NOMO-1 (cell line): ENCODE measurements at regions not wholly inside any gene's neighbourhood (a gene's known extent, or its start where the extent isn't known, plus 50 kb on each side); places are given as distances from the start of the nearest gene placed in this dataset.
"Not testable (repeated sequence)": the region's sequence is repeated elsewhere in the genome, so short reads cannot be mapped to it uniquely, and the experiment has no call there.

Source experiments
- DNase-seq, 2 experiments: peaks; one replicate each; lab custom pipeline; 2025; ENCODE audit not compliant: unreplicated experiment in 2 of 2; lab: John Stamatoyannopoulos, UW

DNA sequence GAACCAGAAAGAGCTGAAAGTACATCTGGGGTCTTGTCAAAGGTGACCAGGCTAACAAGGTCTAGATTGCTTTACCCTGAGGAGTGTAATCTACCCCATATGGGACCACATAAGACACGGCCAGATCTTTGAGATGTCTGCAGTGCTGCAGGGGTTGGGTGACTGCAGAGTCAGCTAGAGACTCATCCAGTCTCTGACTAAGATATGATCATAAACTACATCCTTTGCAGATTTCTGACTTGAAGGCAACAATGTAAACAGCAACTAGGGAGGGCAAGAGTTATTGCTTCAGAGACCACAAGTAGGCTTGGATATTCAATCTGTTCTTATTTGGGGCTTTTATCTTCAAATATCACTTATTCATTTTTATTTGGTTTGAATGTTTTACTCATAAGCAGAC, 1080.5 kb upstream of the FOXG1 start:
- no peak for DNase-seq

DNA sequence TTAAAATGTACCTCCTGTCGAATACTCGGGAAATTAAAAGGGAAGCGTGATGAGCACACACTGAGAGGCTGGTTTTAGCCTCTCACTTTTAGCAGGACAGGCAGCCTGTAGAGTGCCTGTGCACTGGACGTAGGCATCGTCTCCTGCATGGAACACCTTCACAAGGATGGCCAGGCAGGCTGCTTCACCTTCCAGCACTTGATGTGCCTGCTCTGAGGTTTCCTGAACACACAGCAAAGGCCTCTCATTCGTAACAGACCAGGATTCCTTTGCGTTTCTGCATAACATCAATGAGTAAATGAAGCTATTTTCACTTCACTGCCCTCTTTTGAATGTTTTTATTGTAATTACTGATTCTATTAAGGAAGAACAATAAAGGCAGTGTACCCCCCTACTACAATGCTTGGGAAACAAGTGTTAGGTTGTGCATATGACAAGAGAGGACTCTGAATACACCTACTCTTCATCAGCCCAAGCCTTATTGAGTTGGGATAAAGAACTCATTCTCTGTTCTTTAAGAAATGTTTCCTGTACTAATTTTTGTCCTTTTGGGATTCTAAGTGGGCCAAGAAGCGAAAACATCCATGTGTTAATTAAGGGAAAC, 1077.6 kb upstream of the FOXG1 start:
- no peak for DNase-seq

DNA sequence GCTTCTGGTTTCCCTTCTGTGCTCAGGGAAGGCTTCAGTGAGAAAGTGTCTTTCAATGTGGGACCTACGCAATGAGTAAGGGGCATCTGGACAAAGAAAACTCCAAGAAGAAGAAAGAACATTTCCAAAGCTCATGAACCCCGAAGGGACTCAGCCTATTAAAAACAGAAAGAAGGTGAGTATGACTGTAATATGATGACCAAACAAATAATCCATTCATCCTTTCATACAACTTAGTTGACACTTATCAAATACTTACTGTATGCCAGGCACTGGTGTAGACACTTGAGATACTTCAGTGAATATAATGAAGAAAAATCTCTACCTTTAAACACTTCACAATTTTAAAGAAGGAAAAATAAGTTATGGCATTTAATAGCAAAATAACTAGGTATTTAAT, 1054.2 kb upstream of the FOXG1 start:
- DNase-seq = no peak

DNA sequence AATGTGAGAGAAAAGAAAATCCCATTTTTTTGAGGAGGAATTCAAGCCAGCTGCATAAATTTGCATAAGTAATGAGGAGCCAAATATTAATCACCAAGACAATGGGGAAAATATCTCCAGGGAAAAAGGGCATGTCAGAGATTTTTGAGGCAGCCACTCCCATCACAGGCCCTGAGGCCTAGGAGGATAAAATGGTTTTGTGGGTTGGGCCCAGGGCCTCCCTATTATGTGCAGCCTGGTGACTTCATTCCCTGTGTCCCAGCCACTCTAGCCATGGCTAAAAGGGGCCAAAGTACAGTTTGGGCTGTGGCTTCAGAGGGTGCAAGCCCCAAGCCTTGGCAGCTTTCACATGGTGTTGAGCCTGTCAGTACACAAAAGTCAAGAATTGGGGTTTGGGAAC, 1051.0 kb upstream of the FOXG1 start:
- no peak for DNase-seq

DNA sequence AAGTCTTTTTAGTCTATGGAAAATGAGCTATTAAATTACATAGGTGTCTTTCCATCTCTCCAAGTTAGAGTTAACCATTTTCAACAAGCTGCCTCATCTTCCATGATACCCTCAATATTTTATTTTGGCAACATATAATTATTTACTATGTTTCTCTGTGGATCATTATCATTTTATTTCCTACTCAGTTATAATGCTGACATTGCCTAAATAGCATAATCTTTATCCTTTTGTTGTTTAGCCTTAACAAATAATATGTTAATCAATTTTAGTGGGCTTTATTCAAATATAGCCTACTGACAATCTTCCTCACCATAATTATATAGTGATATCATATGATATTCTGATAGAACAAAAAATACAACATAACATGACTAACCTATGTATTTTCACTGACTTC, 1044.8 kb upstream of the FOXG1 start:
- no peak for DNase-seq

DNA sequence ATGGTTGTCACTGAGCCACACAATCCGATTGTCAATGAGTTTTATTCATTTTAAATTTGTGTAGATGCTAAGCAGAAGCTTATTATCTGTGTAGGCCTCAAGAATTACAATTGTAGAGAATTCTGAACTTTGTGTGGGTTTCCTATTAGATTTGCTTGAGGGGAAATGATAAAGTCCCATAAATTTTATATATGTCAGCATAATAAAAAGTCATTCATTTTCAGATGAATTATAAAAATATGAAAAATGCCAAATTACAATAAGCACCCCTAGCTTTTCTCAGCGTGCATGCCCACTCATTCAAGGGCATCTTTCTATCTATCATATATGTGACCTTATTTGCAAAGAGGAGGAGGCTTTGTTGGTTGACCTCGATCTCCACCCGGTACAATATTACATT, 1041.1 kb upstream of the FOXG1 start:
- DNase-seq = no peak

GRCh38 chr14:27727251-27727770, 1039.3 kb upstream of the FOXG1 start:
- DNase-seq = no peak

DNA sequence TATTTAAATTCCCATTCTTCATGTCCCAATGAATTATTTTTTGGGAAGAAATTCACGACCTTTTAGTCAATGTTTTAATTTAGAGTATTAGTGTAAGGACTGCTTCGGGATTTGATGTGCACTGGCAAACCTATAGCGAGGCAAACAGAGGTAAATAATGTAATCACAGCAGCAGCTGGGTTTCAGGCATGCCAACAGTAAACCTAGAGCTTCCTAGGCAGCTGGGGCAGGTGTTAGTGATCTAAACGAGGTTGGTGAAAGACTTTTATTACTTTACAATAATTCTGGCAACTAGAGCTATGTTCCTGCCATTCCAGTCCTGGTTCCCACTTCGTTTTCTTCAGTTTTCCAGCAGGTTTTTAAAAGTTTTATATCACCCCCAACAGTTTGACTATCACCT, 1036.4 kb upstream of the FOXG1 start:
- DNase-seq = no peak

DNA sequence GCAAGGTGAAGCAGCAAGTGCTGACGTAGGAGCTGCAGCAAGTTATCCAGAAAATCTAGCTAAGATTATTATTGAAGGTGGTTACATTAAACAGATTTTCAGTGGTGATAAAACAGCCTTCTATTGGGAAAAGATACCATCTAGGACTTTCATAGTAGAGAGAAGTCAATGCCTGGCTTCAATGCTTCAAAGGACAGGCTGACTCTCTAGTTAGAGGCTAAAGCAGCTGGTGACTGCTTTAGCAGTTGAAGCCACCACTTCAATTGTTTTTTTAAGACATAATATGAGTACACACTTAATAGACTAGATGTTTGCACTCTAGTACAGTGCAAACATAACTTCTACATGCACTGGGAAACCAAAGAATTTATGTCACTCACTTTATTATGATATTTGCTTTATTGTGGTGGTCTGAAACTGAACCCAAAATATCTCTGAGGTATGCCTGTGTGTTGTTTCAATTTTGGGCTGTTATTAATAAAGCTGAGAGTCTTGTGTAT, 1026.9 kb upstream of the FOXG1 start:
- no peak for DNase-seq

- DNase-seq = no peak
These were observed 1016.5 kb upstream of the FOXG1 start for GRCh38 chr14:27750114-27750513.

DNA sequence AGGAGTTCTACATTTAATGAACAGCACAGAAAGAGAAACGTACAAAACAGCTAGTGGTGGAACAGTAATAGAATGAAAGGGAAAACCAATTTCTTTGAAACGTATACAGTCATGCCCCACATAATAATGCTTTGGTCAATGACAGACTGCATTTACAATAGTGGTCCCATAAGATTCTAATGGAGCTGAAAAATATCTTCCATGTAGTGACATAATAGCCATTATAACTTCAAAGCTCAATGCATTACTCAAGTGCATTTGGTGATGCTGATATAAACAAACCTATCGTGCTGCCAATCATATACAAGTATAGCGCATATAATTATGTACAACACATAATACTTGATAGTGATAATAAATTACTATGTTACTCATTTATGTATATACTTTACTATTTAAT, 1008.9 kb upstream of the FOXG1 start:
- not testable (repeated sequence) for DNase-seq

- DNase-seq = not testable (repeated sequence)
These were observed 1006.2 kb upstream of the FOXG1 start for GRCh38 chr14:27760367-27760766.

DNA sequence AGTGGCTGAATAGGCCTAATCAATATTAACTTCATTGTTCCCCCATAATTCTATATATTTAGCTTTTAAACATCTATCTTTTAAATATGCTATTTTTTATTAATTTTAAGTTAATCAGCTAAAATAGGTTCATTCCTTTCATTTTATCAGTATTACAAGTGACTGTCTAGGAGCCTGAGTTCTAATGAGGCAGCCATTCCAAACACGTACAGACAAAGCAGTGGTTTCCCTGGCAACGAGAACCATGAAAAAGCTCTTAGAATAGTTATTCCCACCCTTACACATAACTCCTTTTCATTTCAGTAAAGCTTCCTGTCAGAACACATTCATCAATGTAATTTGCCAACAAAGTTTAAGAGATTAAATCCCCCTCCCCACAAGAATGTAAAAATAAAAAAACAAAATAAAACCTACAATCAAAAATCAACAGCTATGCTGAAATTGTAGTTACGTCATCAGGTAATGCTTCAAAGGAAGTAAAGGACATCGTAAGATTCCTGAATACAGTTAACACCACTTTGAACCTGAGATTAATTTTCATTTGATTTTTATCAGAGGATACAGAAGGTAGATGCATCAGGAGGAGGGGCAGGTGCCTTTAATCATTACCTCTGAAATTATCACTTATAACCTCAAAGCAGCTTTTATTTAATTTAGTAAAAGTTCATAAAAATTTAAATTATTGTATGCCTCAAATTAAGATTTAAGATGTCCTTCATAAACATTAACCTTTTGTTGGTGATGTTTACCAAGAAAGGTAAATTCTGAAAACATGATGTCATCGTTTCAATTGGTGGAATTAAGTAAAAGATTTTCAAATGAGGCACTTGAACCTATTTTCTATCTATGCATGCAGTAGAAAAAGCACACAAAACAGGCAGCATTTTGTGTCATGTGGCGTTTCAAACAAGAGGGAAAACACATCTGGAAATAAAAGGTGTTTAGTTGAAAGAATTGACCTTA, 967.2 kb upstream of the FOXG1 start:
- DNase-seq = not testable (repeated sequence)

- peak; percentile 24 to 56 for DNase-seq
These were observed 948.7 kb upstream of the FOXG1 start for GRCh38 chr14:27817746-27818430.

DNA sequence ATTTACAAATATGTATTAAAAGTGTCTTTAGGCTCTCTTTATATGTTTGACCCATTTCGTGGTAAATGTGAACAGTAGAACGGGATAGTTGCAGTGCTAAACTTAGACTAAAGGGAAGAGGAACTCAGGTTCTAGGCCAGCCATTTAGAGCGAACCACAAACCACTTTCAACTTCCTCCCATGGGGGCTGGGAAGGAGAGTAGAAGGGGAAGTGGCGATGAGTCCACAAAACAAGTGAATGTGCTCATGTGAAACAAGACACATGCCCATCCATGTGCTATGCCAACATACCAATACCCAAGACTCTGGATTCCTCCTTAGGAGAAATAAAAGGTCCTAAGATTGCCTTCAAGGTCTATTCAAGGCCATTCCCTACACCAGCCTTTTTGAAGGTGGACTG, 940.4 kb upstream of the FOXG1 start:
- DNase-seq = peak; percentile 80 to 89

DNA sequence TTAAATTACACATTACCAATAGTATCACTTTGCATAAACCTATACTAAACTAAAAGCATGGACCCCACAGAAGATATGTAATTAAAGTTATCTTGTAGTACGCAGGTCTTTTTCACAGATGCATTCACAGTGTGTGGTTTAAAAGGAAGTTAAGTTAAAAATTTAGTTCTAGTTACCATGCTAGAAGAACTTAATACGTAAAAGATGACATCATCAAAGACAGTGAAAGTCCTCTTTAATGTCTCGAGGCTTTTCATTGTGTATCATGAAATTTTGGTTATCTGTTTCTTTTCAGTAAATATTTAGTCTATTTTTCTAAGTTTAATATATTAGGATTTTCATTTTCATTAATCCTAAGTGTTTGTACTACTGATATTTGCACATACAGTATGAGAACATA, 934.6 kb upstream of the FOXG1 start:
- not testable (repeated sequence) for DNase-seq

DNA sequence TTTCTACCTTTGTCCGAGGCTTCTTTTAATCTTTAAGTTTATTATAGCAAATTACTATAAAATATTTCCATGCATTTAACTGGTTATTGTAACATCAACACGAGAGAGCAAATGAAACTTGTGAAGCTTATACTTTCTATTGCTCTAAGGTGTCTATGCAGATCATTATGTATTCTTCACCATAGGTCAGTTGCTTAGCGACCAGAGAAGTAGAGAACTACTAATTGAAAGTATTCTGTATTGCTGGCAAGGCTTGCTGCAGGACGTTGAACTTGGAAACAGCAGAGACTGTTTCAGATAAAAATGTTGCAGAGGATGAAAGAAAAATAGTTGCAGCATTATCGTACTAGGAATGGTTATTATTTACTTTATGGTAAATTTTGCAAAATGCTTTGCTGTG, 933.6 kb upstream of the FOXG1 start:
- not testable (repeated sequence) for DNase-seq

GRCh38 chr14:27836386-27836785, 930.2 kb upstream of the FOXG1 start:
- no peak for DNase-seq

DNA sequence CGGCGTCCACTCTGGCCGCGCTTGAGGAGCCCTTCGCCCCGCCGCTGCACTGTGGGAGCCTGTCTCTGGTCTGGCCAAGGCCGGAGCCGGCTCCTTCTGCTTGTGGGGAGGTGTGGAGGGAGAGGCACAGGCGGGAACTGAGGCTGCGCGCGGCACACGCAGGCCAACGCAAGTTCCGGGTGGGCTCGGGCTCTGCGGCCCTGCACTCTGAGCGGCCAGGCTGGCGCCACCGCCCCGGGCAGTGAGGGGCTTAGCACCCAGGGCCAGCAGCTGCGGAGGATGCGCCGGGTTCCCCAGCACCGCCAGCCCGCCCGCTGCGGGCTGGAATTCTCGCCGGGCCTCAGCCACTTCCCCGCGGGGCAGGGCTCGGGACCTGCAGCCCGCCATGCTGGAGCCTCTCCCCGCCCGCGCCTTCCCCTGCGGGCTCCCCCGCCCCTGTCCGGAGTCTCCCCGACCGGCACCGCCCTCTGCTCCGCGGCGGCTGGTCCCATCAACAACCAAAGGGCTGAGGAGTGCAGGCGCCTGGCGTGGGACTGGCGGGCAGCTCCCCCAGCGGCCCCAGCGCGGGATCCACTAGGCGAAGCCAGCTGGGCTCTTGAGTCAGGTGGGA, 921.2 kb upstream of the FOXG1 start:
- no peak for DNase-seq

- no peak for DNase-seq
These were observed 920.7 kb upstream of the FOXG1 start for GRCh38 chr14:27845902-27846301.

GRCh38 chr14:27847480-27847879, 919.1 kb upstream of the FOXG1 start:
- DNase-seq = not testable (repeated sequence)
